SK-N-SH (cell line): ENCODE measurements at regions not wholly inside any gene's neighbourhood (a gene's known extent, or its start where the extent isn't known, plus 50 kb on each side); places are given as distances from the start of the nearest gene placed in this dataset.

Source experiments
- CTCF ChIA-PET: fragments of 300-600, 350-600 bp; formaldehyde crosslinking; extraction: SDS; loops from one replicate; lab custom pipeline; 2021; lab: Yijun Ruan, JAX
- POLR2A ChIA-PET: fragments of 350-600 bp; sonication (Branson Sonifier 250); formaldehyde crosslinking; extraction: SDS; loops from one replicate; lab custom pipeline; 2020; ENCODE audit warnings: antibody characterized with exemption, inconsistent platforms; lab: Yijun Ruan, JAX
- DNase-seq: peaks from one replicate; pipeline ENCODE4 v3.0.0; 2012
- H2AFZ ChIP-seq: fragments of 200-600 bp; sonication (generic); 2 replicates; pipeline ENCODE4 v1.8.1; 2016; ENCODE audit warnings: antibody characterized with exemption, mild to moderate bottlenecking, low read depth
- H3F3A ChIP-seq: fragments of 200-600 bp; sonication (generic); replicated peaks from 2 replicates; pipeline ENCODE3; 2016; ENCODE audit warnings: antibody characterized with exemption, mild to moderate bottlenecking; ENCODE audit not compliant: insufficient read depth
- H3K27ac ChIP-seq, 2 experiments: fragments of 200-500 bp in 1 of 2; fragments of 200-600 bp in 1 of 2; sonication (Bioruptor generic) in 1 of 2; sonication (generic), shearing (Covaris generic) in 1 of 2; 2 replicates each; pipeline versions ENCODE4 v1.5.1 to v1.6.1; 2014 to 2016; ENCODE audit warnings: low read depth in 2 of 2, inconsistent platforms in 1 of 2, low read length in 1 of 2, mild to moderate bottlenecking in 1 of 2, mixed read lengths in 1 of 2
- H3K27me3 ChIP-seq: fragments of 200-600 bp; sonication (generic), shearing (Covaris generic); 2 replicates; pipeline ENCODE4 v1.6.1; 2016; ENCODE audit warnings: mixed run types; ENCODE audit not compliant: insufficient read depth
- H3K36me3 ChIP-seq, 2 experiments: fragments of 200-500 bp in 1 of 2; fragments of 200-600 bp in 1 of 2; sonication (Bioruptor generic) in 1 of 2; sonication (generic) in 1 of 2; replicated peaks in 1 of 2; 2 replicates each; pipeline versions ENCODE3 to v1.5.1; 2014 to 2016; ENCODE audit warnings: low read length in 1 of 2, mild to moderate bottlenecking in 1 of 2; ENCODE audit not compliant: insufficient read depth in 2 of 2, control insufficient read depth in 1 of 2
- H3K4me1 ChIP-seq, 2 experiments: fragments of 200-500 bp in 1 of 2; fragments of 200-600 bp in 1 of 2; sonication (Bioruptor generic) in 1 of 2; sonication (generic), shearing (Covaris generic) in 1 of 2; 2 replicates each; pipeline versions ENCODE4 v1.5.1 to v1.6.1; 2014 to 2016; ENCODE audit warnings: low read depth in 1 of 2, low read length in 1 of 2, mixed run types in 1 of 2; ENCODE audit not compliant: insufficient read depth in 2 of 2, control insufficient read depth in 1 of 2
- H3K4me2 ChIP-seq: fragments of 200-600 bp; sonication (generic), shearing (Covaris generic); 2 replicates; pipeline ENCODE4 v1.6.1; 2017; ENCODE audit warnings: mixed run types
- H3K4me3 ChIP-seq, 2 experiments: fragments of 200-500 bp in 1 of 2; fragments of 200-600 bp in 1 of 2; sonication (Bioruptor generic) in 1 of 2; sonication (generic), shearing (Covaris generic) in 1 of 2; 2 replicates each; pipeline versions ENCODE4 v1.5.1 to v1.8.1; 2014 to 2016; ENCODE audit warnings: low read depth in 2 of 2, inconsistent platforms in 1 of 2, low read length in 1 of 2, mild to moderate bottlenecking in 1 of 2, mixed read lengths in 1 of 2, moderate library complexity in 1 of 2
- H3K79me2 ChIP-seq: fragments of 200-600 bp; sonication (generic); 2 replicates; pipeline ENCODE4 v1.8.1; 2017; ENCODE audit warnings: mild to moderate bottlenecking; ENCODE audit not compliant: insufficient read depth
- H3K9ac ChIP-seq: fragments of 200-600 bp; sonication (generic); 2 replicates; pipeline ENCODE4 v1.6.1; 2017; ENCODE audit warnings: mixed run types
- H3K9me2 ChIP-seq: fragments of 200-600 bp; sonication (generic); 2 replicates; pipeline ENCODE4 v1.6.1; 2017; ENCODE audit warnings: mixed run types
- H3K9me3 ChIP-seq: fragments of 200-600 bp; sonication (generic); 2 replicates; pipeline ENCODE4 v1.6.1; 2017; ENCODE audit warnings: mixed run types, mild to moderate bottlenecking, moderate library complexity
- H4K20me1 ChIP-seq: fragments of 200-600 bp; sonication (generic); 2 replicates; pipeline ENCODE4 v1.6.1; 2017; ENCODE audit warnings: mild to moderate bottlenecking, mixed run types; ENCODE audit not compliant: insufficient read depth
- ELF1 ChIP-seq: IDR thresholded peaks from 2 replicates; pipeline ENCODE4 v1.4.0; 2012
- EZH2phosphoT487 ChIP-seq: fragments of 200-600 bp; sonication (generic); IDR thresholded peaks from 2 replicates; pipeline ENCODE4 v1.6.1; 2017; ENCODE audit warnings: low read depth, mixed run types, mild to moderate bottlenecking, antibody characterized with exemption, moderate library complexity, borderline replicate concordance
- FOXJ3 ChIP-seq: sonication (generic); formaldehyde crosslinking; IDR thresholded peaks from 2 replicates; pipeline ENCODE4 v1.5.1; 2020; ENCODE audit warnings: mild to moderate bottlenecking, missing genetic modification reagents
- GABPA ChIP-seq: IDR thresholded peaks from 2 replicates; pipeline ENCODE4 v1.4.0; 2012; ENCODE audit warnings: low read depth, mild to moderate bottlenecking
- POLR2AphosphoS5 ChIP-seq: IDR thresholded peaks from 2 replicates; pipeline ENCODE4 v1.6.1; 2012; ENCODE audit warnings: low read depth, low read length
- RAD21 ChIP-seq: IDR thresholded peaks from 2 replicates; pipeline ENCODE4 v1.6.1; 2012; ENCODE audit warnings: mild to moderate bottlenecking, low read length
- RCOR1 ChIP-seq: fragments of 150-350 bp; IDR thresholded peaks from 2 replicates; pipeline ENCODE4 v1.6.1; 2017; ENCODE audit warnings: antibody characterized with exemption, low read length
- RFX5 ChIP-seq: IDR thresholded peaks from 2 replicates; pipeline ENCODE4 v1.6.1; 2012; ENCODE audit warnings: mild to moderate bottlenecking, improper control_type of control experiment, low read length
- RXRA ChIP-seq: IDR thresholded peaks from 2 replicates; pipeline ENCODE4 v1.4.0; 2012; ENCODE audit warnings: low read depth, mild to moderate bottlenecking, borderline replicate concordance
- SMC3 ChIP-seq: IDR thresholded peaks from 2 replicates; pipeline ENCODE4 v1.6.1; 2012; ENCODE audit warnings: low read depth, low read length, improper control_type of control experiment
- TCF12 ChIP-seq: IDR thresholded peaks from 2 replicates; pipeline ENCODE4 v1.4.0; 2012
- TEAD4 ChIP-seq: IDR thresholded peaks from 2 replicates; pipeline ENCODE4 v1.4.0; 2012; ENCODE audit warnings: mild to moderate bottlenecking, borderline replicate concordance; ENCODE audit not compliant: insufficient read depth
- YY1 ChIP-seq: IDR thresholded peaks from 2 replicates; pipeline ENCODE4 v1.4.0; 2012; ENCODE audit warnings: low read depth, mild to moderate bottlenecking
- WGBS: methylation state at CpG from one replicate; pipeline ENCODE4 v1.1.6; 2017; ENCODE audit warnings: low lambda C conversion rate; 5-methylcytosine and 5-hydroxymethylcytosine counted together
- TF ChIP-seq, protein P1 (sequence below): IDR thresholded peaks from 2 replicates; pipeline ENCODE4 v1.4.0; 2012; ENCODE audit warnings: low read depth, borderline replicate concordance
- TF ChIP-seq, protein P2 (sequence below): IDR thresholded peaks from 2 replicates; pipeline ENCODE4; 2012
- TF ChIP-seq, protein P3 (sequence below): IDR thresholded peaks from 2 replicates; pipeline ENCODE4 v1.4.0; 2012; ENCODE audit warnings: low read depth
- TF ChIP-seq, protein P4 (sequence below): fragments of 150-350 bp; IDR thresholded peaks from 2 replicates; pipeline ENCODE4 v1.6.1; 2017; ENCODE audit warnings: antibody characterized with exemption, low read length, low read depth, borderline replicate concordance
- TF ChIP-seq, protein P5 (sequence below): IDR thresholded peaks from 2 replicates; pipeline ENCODE4 v1.6.1; 2012; ENCODE audit warnings: mild to moderate bottlenecking, low read depth, low read length, moderate library complexity
- TF ChIP-seq, protein P6 (sequence below): fragments of 150-350 bp; IDR thresholded peaks from 2 replicates; pipeline ENCODE4 v1.6.1; 2016; ENCODE audit warnings: mild to moderate bottlenecking, low read depth, low read length

DNA sequence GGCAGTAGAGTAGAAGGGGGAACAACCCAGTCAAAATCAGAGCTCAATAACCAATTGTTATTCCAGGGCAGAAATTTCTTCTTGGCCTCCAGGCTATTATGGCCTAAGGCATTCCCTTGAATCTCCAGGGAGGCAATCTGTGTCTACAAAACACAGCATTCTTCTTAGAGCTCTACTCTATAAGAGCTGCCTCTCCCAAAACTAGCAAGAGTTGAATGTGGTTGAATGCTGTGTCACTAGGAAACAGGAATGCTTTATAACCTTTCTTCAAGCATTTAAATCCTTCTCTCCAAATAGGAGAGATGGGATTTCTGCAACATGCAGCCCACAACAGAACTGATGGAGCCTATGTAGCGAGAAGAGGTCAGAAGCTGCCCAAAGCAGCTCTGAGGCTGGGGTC, 97.1 kb upstream of the APC start:
- H3K27ac ChIP-seq: no peak overlapping the region
- H3K9ac ChIP-seq: no peak overlapping the region
- no peak overlapping the region for H2AFZ ChIP-seq
- no peak overlapping the region for H3K4me2 ChIP-seq
- H4K20me1 ChIP-seq: no peaks in the 10 kb centered on the region
- TF ChIP-seq RAD21 (no peak), YY1 (no peak), RXRA (no peak), POLR2AphosphoS5 (no peak)
- TF ChIP-seq, protein P1, sequence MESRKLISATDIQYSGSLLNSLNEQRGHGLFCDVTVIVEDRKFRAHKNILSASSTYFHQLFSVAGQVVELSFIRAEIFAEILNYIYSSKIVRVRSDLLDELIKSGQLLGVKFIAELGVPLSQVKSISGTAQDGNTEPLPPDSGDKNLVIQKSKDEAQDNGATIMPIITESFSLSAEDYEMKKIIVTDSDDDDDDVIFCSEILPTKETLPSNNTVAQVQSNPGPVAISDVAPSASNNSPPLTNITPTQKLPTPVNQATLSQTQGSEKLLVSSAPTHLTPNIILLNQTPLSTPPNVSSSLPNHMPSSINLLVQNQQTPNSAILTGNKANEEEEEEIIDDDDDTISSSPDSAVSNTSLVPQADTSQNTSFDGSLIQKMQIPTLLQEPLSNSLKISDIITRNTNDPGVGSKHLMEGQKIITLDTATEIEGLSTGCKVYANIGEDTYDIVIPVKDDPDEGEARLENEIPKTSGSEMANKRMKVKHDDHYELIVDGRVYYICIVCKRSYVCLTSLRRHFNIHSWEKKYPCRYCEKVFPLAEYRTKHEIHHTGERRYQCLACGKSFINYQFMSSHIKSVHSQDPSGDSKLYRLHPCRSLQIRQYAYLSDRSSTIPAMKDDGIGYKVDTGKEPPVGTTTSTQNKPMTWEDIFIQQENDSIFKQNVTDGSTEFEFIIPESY: no peak
- H3K4me1 ChIP-seq: no peaks in the 10 kb centered on the region; a peak in 1 of 4 replicates
- no peaks in the 10 kb centered on the region for H3K9me2 ChIP-seq
- H3K36me3 ChIP-seq: no peaks in the 10 kb centered on the region
- DNase-seq: no peak
- CTCF ChIA-PET: no interaction called here
- no peak overlapping the region for H3K4me3 ChIP-seq
- no peaks in the 10 kb centered on the region for H3K79me2 ChIP-seq
- POLR2A ChIA-PET: no interaction called here
- no peaks in the 10 kb centered on the region for H3F3A ChIP-seq
- 46% methylated on average over 1 of the region's 1 CpG for WGBS
- no peaks in the 10 kb centered on the region for H3K9me3 ChIP-seq
- H3K27me3 ChIP-seq: no peaks in the 10 kb centered on the region

DNA sequence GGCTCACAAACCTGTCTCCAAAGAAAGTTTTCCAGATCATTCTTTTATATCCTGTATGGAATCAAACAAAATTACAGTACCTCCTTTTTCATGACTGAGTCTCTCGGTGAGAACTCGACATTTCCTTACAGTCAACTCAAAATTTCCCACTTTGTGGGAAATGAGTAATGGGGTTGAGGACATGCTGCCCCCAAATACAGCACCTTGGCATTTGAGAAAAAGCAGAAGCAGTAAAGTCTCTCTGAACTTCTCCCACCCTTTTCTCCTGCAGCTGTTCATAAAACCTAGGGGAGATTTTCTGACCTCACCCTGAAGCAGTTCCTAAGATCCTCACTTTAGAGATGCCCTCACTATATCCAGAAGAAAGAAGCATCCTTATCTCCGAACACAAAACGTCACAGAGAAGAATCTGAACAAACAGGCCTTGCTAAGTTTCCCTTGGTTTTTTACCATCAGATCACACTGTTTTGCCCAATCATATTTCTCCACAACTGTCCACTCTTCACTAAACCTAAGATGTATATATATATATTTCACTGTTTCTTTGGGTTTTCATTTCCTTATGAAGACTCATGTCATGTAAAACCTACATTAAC, 96.1 kb upstream of the APC start:
- Histone ChIP-seq H4K20me1 (no peaks in the 10 kb centered on the region), H2AFZ (no peak overlapping the region), H3K36me3 (no peaks in the 10 kb centered on the region), H3F3A (no peaks in the 10 kb centered on the region), H3K27me3 (no peaks in the 10 kb centered on the region), H3K4me2 (no peak overlapping the region), H3K9me2 (no peaks in the 10 kb centered on the region)
- no peak for DNase-seq
- 85% methylated on average over 4 of the region's 4 CpGs for WGBS
- ChIA-PET CTCF (no interaction called here), POLR2A (no interaction called here)
- TF ChIP-seq SMC3: no peak
- TF ChIP-seq, protein P2, sequence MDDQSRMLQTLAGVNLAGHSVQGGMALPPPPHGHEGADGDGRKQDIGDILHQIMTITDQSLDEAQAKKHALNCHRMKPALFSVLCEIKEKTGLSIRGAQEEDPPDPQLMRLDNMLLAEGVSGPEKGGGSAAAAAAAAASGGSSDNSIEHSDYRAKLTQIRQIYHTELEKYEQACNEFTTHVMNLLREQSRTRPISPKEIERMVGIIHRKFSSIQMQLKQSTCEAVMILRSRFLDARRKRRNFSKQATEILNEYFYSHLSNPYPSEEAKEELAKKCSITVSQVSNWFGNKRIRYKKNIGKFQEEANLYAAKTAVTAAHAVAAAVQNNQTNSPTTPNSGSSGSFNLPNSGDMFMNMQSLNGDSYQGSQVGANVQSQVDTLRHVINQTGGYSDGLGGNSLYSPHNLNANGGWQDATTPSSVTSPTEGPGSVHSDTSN: no peak
- TF ChIP-seq, protein P3, sequence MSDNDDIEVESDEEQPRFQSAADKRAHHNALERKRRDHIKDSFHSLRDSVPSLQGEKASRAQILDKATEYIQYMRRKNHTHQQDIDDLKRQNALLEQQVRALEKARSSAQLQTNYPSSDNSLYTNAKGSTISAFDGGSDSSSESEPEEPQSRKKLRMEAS: no peak
- TF ChIP-seq, protein P4, sequence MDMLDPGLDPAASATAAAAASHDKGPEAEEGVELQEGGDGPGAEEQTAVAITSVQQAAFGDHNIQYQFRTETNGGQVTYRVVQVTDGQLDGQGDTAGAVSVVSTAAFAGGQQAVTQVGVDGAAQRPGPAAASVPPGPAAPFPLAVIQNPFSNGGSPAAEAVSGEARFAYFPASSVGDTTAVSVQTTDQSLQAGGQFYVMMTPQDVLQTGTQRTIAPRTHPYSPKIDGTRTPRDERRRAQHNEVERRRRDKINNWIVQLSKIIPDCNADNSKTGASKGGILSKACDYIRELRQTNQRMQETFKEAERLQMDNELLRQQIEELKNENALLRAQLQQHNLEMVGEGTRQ: no peak
- TF ChIP-seq, protein P5, sequence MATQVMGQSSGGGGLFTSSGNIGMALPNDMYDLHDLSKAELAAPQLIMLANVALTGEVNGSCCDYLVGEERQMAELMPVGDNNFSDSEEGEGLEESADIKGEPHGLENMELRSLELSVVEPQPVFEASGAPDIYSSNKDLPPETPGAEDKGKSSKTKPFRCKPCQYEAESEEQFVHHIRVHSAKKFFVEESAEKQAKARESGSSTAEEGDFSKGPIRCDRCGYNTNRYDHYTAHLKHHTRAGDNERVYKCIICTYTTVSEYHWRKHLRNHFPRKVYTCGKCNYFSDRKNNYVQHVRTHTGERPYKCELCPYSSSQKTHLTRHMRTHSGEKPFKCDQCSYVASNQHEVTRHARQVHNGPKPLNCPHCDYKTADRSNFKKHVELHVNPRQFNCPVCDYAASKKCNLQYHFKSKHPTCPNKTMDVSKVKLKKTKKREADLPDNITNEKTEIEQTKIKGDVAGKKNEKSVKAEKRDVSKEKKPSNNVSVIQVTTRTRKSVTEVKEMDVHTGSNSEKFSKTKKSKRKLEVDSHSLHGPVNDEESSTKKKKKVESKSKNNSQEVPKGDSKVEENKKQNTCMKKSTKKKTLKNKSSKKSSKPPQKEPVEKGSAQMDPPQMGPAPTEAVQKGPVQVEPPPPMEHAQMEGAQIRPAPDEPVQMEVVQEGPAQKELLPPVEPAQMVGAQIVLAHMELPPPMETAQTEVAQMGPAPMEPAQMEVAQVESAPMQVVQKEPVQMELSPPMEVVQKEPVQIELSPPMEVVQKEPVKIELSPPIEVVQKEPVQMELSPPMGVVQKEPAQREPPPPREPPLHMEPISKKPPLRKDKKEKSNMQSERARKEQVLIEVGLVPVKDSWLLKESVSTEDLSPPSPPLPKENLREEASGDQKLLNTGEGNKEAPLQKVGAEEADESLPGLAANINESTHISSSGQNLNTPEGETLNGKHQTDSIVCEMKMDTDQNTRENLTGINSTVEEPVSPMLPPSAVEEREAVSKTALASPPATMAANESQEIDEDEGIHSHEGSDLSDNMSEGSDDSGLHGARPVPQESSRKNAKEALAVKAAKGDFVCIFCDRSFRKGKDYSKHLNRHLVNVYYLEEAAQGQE: no peak
- TF ChIP-seq, protein P6, sequence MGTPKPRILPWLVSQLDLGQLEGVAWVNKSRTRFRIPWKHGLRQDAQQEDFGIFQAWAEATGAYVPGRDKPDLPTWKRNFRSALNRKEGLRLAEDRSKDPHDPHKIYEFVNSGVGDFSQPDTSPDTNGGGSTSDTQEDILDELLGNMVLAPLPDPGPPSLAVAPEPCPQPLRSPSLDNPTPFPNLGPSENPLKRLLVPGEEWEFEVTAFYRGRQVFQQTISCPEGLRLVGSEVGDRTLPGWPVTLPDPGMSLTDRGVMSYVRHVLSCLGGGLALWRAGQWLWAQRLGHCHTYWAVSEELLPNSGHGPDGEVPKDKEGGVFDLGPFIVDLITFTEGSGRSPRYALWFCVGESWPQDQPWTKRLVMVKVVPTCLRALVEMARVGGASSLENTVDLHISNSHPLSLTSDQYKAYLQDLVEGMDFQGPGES: no peak
- no peak for TF ChIP-seq RFX5
- TF ChIP-seq ELF1: no peak
- no peak for TF ChIP-seq GABPA
- no peak for TF ChIP-seq TCF12
- TF ChIP-seq RAD21: no peak
- TF ChIP-seq EZH2phosphoT487: no peak
- no peak for TF ChIP-seq RCOR1
- no peak for TF ChIP-seq RXRA
- no peak for TF ChIP-seq FOXJ3 (CRISPR knock-in tag)
- no peak for TF ChIP-seq TEAD4
- TF ChIP-seq, all 33 proteins: peak for 0
- no peak overlapping the region for H3K27ac ChIP-seq
- H3K4me3 ChIP-seq: no peak overlapping the region
- H3K9ac ChIP-seq: no peak overlapping the region
- no peaks in the 10 kb centered on the region for H3K9me3 ChIP-seq
- no peaks in the 10 kb centered on the region for H3K4me1 ChIP-seq
- no peaks in the 10 kb centered on the region for H3K79me2 ChIP-seq
